Heart right ventricle (tissue), 16 donors: ENCODE measurements at regions not wholly inside any gene's neighbourhood (a gene's known extent, or its start where the extent isn't known, plus 50 kb on each side); places are given as distances from the start of the nearest gene placed in this dataset.

Experiments
- ATAC-seq, 8 donors: fragments of 200-7000 bp; cut with Tn5 transposase; one replicate each; pipeline ENCODE4 v1.9.1; 2020; ENCODE audit warnings: mild to moderate bottlenecking in 8 of 8, moderate library complexity in 8 of 8, moderate number of reproducible peaks in 1 of 8
- DNase-seq, 2 donors: peaks; one replicate each; pipeline ENCODE4 v3.0.0-alpha.2; 2020
- H3K27ac ChIP-seq, 10 donors: fragments of 200-600 bp; sonication (generic) in 2 of 10; one replicate each; pipeline versions ENCODE4 v1.5.0 to v1.8.0; 2020 to 2022; ENCODE audit warnings: mild to moderate bottlenecking in 3 of 10
- H3K27me3 ChIP-seq, 7 donors: fragments of 200-600 bp; one replicate each; pipeline ENCODE4 v1.8.0; 2021 to 2022; ENCODE audit warnings: mild to moderate bottlenecking in 2 of 7
- H3K36me3 ChIP-seq, 9 donors: fragments of 200-600 bp; sonication (generic) in 1 of 9; one replicate each; pipeline versions ENCODE4 v1.5.0 to v1.8.0; 2020 to 2022; ENCODE audit warnings: mild to moderate bottlenecking in 2 of 9
- H3K4me1 ChIP-seq, 9 donors: fragments of 200-600 bp; sonication (generic) in 1 of 9; one replicate each; pipeline versions ENCODE4 v1.5.0 to v1.8.0; 2020 to 2022; ENCODE audit warnings: mild to moderate bottlenecking in 4 of 9
- H3K4me3 ChIP-seq, 10 donors: fragments of 200-600 bp; sonication (generic) in 2 of 10; one replicate each; pipeline versions ENCODE4 v1.5.0 to v1.8.0; 2020 to 2022; ENCODE audit warnings: mild to moderate bottlenecking in 7 of 10, moderate library complexity in 2 of 10
- H3K9me3 ChIP-seq, 11 donors: fragments of 200-600 bp in 10 of 11; sonication (generic) in 2 of 11; one replicate each; pipeline versions ENCODE4 v1.5.0 to v1.8.0; 2013 to 2022; ENCODE audit warnings: mild to moderate bottlenecking in 2 of 11, control low read depth in 1 of 11, moderate library complexity in 1 of 11
- WGBS, 2 donors: extraction: QIAGEN DNeasy Blood & Tissue Kit; methylation state at CpG; one replicate each; pipeline ENCODE4 v1.1.7; 2013; ENCODE audit warnings: inconsistent platforms in 1 of 2; 5-methylcytosine and 5-hydroxymethylcytosine counted together
- intact Hi-C, 10 donors: fragments of 100-400 bp; cut with DNase I; formaldehyde crosslinking; loops; one replicate each; pipeline versions ENCODE4 v1.11.1 to v1.14.2; 2022
- TF ChIP-seq, protein P1 (sequence below), 9 donors: fragments of 200-600 bp; sonication (generic) in 2 of 9; IDR thresholded peaks; one replicate each; pipeline versions ENCODE4 v1.5.0 to v1.8.0; 2021 to 2022; ENCODE audit warnings: antibody characterized with exemption in 9 of 9, mild to moderate bottlenecking in 5 of 9, moderate library complexity in 1 of 9
- donor health status: Arrhythmogenic right ventricular cardiomyopathy.
- donor health status: ischemic (EF 13 %, LVEDD 7.1; RV severe dilation, severe dysfunction).
- donor health status: healthy with polysubstance abuse.
- donor health status: DM: no; HTN: yes; CAD: no.
- donor health status: DM: no; HTN: no; CAD: no.
- donor health status: ischemic (EF 25% LVEDD 6.9; RV normal size, moderate dysfunction).
- donor health status: ischemic (EF 25% LVEDD 5.7; RV mildly dilated, moderate dysfunction).
- donor health status: healthy.
- donor health status: DM: yes; HTN: yes; CAD: no.
- donor health status: Ischemic cardiomyopathy.
- donor health status: ischemic (EF 35%, LVEDD 5.7; RV mildly dilated, moderate dysfunction).
- donor health status: nonischemic (EF 11% LVEDD 7.7; RV severe dilation, severe dysfunction).
- donor health status: DM: yes; HTN: yes; CAD: no.
- donor health status: PGD.
- donor health status: ischemic (EF 29% LVEDD 5.4; RV normal size, mild dysfunction).
- donor health status: nonischemic (EF 23%, LVEDD 6.1; RV moderate dilation, normal function).

DNA sequence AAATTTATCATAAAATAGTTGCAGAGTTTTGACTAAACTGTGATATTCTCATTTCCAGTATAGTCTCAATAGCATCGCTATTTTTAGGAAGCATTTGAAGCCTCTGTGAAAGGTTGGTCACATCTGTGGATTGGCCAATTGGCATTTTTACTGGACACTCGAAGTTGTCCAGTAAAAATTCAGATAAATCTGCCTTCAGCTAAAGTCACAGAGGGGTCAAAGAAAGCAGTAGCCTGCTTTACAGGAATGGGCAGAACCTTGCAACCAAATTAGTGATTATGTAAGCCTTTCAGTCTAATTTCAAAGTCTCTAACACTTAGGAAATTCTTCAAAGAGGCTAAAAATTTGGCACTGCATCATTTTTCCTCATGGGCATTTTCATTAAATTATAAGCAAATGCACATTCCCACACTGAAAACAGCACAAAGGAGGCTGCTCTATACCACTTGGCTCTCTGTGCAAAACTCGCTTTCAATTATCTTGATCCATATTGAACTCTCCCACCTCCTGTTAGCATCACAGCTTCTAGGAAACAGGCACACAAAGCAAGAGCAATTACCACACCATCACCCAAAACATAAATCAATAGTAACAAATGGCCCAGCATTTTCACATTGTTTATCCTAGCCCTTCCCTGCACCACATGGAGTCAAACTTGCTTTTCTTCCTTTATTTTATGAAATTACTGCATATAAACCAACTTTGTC, 318.5 kb upstream of the DUSP10 start:
- intact Hi-C loops = no loop called here

DNA sequence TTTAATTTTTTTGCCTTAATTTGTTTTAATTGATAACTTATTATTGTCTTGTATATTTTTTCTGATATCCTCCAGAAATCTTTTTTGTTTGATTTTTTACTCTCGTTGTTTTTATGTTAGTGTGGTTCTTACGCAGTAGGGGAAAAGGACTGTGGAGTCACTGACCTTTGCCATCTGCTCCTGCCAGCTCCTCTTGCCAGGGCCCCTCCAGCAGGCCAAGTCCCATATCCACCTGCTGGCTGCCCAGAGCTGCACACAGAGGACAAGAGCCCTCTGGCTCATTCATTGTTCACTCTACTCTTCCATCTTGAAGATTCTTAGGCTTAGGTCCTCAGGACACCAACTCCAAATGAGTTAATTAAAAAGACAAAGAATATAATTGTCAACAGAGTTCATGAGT, 316.4 kb upstream of the DUSP10 start:
- no peaks in the 10 kb centered on the region for H3K9me3 ChIP-seq
- ATAC-seq (no peak), DNase-seq (no peak)
- no peak overlapping the region for H3K4me3 ChIP-seq
- H3K27me3 ChIP-seq = no peaks in the 10 kb centered on the region
- intact Hi-C loops = no loop called here
- no peaks in the 10 kb centered on the region for H3K36me3 ChIP-seq
- H3K4me1 ChIP-seq = peaks cover 0 to 5% (median 0%) of the 10 kb centered on the region in 9 donors
- WGBS, 2 donors = 94 to 96% methylated on average over 2 of the region's 2 CpGs
- TF ChIP-seq, protein P1, sequence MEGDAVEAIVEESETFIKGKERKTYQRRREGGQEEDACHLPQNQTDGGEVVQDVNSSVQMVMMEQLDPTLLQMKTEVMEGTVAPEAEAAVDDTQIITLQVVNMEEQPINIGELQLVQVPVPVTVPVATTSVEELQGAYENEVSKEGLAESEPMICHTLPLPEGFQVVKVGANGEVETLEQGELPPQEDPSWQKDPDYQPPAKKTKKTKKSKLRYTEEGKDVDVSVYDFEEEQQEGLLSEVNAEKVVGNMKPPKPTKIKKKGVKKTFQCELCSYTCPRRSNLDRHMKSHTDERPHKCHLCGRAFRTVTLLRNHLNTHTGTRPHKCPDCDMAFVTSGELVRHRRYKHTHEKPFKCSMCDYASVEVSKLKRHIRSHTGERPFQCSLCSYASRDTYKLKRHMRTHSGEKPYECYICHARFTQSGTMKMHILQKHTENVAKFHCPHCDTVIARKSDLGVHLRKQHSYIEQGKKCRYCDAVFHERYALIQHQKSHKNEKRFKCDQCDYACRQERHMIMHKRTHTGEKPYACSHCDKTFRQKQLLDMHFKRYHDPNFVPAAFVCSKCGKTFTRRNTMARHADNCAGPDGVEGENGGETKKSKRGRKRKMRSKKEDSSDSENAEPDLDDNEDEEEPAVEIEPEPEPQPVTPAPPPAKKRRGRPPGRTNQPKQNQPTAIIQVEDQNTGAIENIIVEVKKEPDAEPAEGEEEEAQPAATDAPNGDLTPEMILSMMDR (IDR thresholded peaks at IDR 0.05) = no peak
- no peak overlapping the region for H3K27ac ChIP-seq

More for the DNA sequence above, 318.5 kb upstream of the DUSP10 start:
- Histone ChIP-seq H3K27me3 (no peaks in the 10 kb centered on the region), H3K4me1 (peaks cover 0 to 5% (median 0%) of the 10 kb centered on the region in 9 donors), H3K36me3 (no peaks in the 10 kb centered on the region), H3K4me3 (no peak overlapping the region), H3K27ac (no peak overlapping the region), H3K9me3 (peaks cover 0 to 14% (median 0%) of the 10 kb centered on the region in 11 donors)
- ATAC-seq (no peak), DNase-seq (no peak)
- TF ChIP-seq, protein P1 (IDR thresholded peaks at IDR 0.05) = no peak
- WGBS, 2 donors = 67 to 70% methylated on average over 3 of the region's 3 CpGs

DNA sequence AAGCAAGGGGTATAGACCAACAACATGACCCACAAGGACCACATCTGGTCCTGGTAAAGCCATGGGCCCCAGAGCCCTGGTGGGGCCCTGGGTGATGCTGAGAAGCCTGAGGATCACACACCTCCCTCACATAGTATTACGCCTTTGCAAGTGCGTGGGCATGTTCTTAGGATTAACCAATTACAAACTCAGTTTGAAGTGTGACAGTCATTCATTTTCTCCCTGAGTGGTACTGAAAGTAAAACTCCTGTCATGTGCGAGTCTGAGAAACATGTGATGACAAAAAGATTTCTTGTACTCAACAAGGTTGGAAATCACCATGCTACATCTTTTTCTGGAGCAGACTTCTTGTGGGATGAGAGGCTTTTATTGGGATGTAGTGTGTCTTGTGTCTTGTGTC, 315.3 kb upstream of the DUSP10 start:
- Histone ChIP-seq H3K36me3 (no peaks in the 10 kb centered on the region), H3K4me1 (peaks cover 0 to 5% (median 0%) of the 10 kb centered on the region in 9 donors), H3K4me3 (no peak overlapping the region), H3K27me3 (no peaks in the 10 kb centered on the region), H3K9me3 (no peaks in the 10 kb centered on the region), H3K27ac (no peak overlapping the region)
- DNase-seq (no peak), ATAC-seq (no peak)
- TF ChIP-seq, protein P1 (IDR thresholded peaks at IDR 0.05) = no peak
- 97 to 99% methylated on average over 3 of the region's 3 CpGs for WGBS, 2 donors
- intact Hi-C loops = no loop called here

DNA sequence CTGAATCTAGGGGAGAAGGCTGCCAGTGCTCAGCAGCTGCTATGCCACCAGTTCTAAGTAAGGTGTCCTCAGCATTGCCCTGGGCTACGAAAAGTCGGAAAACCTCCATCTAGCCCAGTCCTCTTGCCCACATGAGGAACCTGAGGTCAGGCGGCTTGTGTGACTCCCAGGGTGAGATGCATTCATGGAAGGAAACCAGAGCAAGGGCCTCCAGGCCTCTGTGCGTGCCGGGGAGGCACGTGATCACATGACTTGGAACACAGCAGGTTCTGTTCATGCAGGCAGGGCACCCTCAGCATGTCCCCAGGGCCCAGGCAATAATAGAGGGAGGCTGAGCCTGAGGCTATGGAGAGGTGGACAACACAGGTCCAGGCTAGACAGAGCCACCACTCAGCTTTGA, 312.5 kb upstream of the DUSP10 start:
- no peak for ATAC-seq
- no peak for DNase-seq
- WGBS, 2 donors = 78 to 92% methylated on average over 6 of the region's 6 CpGs
- no peaks in the 10 kb centered on the region for H3K36me3 ChIP-seq
- H3K27ac ChIP-seq = no peak overlapping the region
- no peak overlapping the region for H3K4me3 ChIP-seq
- no peaks in the 10 kb centered on the region for H3K27me3 ChIP-seq
- no peaks in the 10 kb centered on the region for H3K4me1 ChIP-seq
- TF ChIP-seq, protein P1 (IDR thresholded peaks at IDR 0.05) = no peak
- no peaks in the 10 kb centered on the region for H3K9me3 ChIP-seq
- intact Hi-C loops = no loop called here
